Erythroblast (primary cell): ENCODE measurements at regions not wholly inside any gene's neighbourhood (a gene's known extent, or its start where the extent isn't known, plus 50 kb on each side); places are given as distances from the start of the nearest gene placed in this dataset.

Source experiments
- GATA1 ChIP-seq: IDR thresholded peaks from 2 replicates; pipeline ENCODE4 v1.6.1; 2011; ENCODE audit warnings: low read depth, mild to moderate bottlenecking, control low read depth, low read length, moderate library complexity
- POLR2A ChIP-seq: IDR thresholded peaks from 2 replicates; pipeline ENCODE4 v1.6.1; 2011; ENCODE audit warnings: mild to moderate bottlenecking, low read length

DNA sequence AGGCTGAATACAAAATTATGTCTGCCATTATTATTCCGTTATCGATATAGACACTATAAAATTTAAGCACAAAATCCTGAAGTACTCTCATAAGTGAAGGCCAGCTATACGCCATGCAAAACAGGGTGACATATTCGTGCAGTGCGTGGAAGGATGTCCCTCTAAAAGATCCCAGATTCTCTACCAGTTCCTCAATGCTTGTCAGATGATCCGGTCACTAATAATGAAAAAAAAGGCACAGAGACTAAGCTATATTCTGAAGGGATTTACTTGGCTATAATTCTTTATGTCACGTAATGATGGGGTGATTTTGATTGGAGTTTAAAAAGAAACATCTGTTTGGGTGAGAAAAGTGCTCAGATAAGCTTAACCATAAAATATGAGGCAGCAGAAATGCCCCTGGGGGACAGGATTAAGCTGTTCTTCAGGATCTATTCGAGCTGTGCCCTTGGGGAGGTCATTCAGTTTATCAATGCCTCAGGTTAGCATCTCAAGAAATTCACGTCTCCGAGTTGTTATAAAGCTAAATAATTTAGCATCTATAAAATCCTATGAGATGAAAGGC is 229.7 kb upstream of the PITRM1 start:
- TF ChIP-seq POLR2A (no peak), GATA1 (no peak)
